Gastroesophageal sphincter (tissue), 3 donors: ENCODE measurements at regions not wholly inside any gene's neighbourhood (a gene's known extent, or its start where the extent isn't known, plus 50 kb on each side); places are given as distances from the start of the nearest gene placed in this dataset.

ENCODE experiments used
- EP300 ChIP-seq: sonication (generic); formaldehyde crosslinking; IDR thresholded peaks from one replicate; pipeline ENCODE4 v1.6.1; 2017; ENCODE audit warnings: antibody characterized with exemption, mild to moderate bottlenecking
- TF ChIP-seq, protein P1 (sequence below), 4 experiments: fragments of 200-600 bp in 2 of 4; fragments of 450-650 bp in 2 of 4; sonication (generic) in 1 of 4; IDR thresholded peaks; one replicate each; pipeline ENCODE4 v1.5.1; 2017 to 2019; ENCODE audit warnings: antibody characterized with exemption in 4 of 4, mild to moderate bottlenecking in 2 of 4, moderate library complexity in 2 of 4

DNA sequence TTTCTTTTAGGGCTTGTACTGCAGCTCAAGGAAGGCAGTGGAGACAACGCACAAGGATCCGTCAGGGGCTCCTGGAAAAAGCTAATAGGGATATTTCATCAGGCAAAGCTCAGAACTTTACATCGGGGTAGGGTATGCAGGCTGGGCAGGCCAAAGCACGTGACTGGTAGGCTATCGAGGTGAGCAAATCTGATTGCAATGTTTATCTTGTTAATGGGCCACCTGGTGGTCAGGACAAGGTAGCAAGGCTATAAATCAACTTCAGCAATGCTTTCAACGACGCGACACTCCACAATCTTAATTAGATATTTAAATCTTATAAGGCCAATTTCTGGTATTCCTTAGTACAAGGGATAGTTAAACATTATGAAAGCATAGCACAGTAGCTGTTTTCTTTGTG is 1302.8 kb upstream of the EYS start:
- TF ChIP-seq, protein P1, sequence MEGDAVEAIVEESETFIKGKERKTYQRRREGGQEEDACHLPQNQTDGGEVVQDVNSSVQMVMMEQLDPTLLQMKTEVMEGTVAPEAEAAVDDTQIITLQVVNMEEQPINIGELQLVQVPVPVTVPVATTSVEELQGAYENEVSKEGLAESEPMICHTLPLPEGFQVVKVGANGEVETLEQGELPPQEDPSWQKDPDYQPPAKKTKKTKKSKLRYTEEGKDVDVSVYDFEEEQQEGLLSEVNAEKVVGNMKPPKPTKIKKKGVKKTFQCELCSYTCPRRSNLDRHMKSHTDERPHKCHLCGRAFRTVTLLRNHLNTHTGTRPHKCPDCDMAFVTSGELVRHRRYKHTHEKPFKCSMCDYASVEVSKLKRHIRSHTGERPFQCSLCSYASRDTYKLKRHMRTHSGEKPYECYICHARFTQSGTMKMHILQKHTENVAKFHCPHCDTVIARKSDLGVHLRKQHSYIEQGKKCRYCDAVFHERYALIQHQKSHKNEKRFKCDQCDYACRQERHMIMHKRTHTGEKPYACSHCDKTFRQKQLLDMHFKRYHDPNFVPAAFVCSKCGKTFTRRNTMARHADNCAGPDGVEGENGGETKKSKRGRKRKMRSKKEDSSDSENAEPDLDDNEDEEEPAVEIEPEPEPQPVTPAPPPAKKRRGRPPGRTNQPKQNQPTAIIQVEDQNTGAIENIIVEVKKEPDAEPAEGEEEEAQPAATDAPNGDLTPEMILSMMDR (IDR thresholded peaks at IDR 0.05) = no peak
- TF ChIP-seq EP300 = no peak
